Progenitor cell of endocrine pancreas (in vitro differentiated cells): ENCODE measurements at regions not wholly inside any gene's neighbourhood (a gene's known extent, or its start where the extent isn't known, plus 50 kb on each side); places are given as distances from the start of the nearest gene placed in this dataset.
"Not testable (repeated sequence)": the region's sequence is repeated elsewhere in the genome, so short reads cannot be mapped to it uniquely, and the experiment has no call there.

Experiments used
- DNase-seq: peaks from one replicate; pipeline ENCODE4 v3.0.0; 2021; ENCODE audit warnings: low spot score; ENCODE audit not compliant: unreplicated experiment
- H3K27ac Mint-ChIP-seq: 2 replicates; pipeline ENCODE4 v1.8.0; 2021; ENCODE audit warnings: mild to moderate bottlenecking, moderate library complexity, mixed read lengths
- H3K27me3 Mint-ChIP-seq: 2 replicates; pipeline ENCODE4 v1.8.0; 2021; ENCODE audit warnings: mixed read lengths
- H3K36me3 Mint-ChIP-seq: 2 replicates; pipeline ENCODE4 v1.8.0; 2022; ENCODE audit warnings: mixed read lengths; ENCODE audit not compliant: insufficient read depth
- H3K4me1 Mint-ChIP-seq: 2 replicates; pipeline ENCODE4 v1.8.0; 2021; ENCODE audit warnings: low read depth, mixed read lengths
- H3K4me3 Mint-ChIP-seq: 2 replicates; pipeline ENCODE4 v1.8.0; 2021; ENCODE audit warnings: low read depth, mild to moderate bottlenecking, moderate library complexity, mixed read lengths
- H3K9me3 Mint-ChIP-seq: 2 replicates; pipeline ENCODE4 v1.8.0; 2021; ENCODE audit warnings: low read depth, mixed read lengths
- TF ChIP-seq, protein P1 (sequence below): fragments of 200-600 bp; sonication (generic); IDR thresholded peaks from one replicate; pipeline ENCODE4 v1.5.0; 2021; ENCODE audit warnings: antibody characterized with exemption, mild to moderate bottlenecking; ENCODE audit not compliant: unreplicated experiment

DNA sequence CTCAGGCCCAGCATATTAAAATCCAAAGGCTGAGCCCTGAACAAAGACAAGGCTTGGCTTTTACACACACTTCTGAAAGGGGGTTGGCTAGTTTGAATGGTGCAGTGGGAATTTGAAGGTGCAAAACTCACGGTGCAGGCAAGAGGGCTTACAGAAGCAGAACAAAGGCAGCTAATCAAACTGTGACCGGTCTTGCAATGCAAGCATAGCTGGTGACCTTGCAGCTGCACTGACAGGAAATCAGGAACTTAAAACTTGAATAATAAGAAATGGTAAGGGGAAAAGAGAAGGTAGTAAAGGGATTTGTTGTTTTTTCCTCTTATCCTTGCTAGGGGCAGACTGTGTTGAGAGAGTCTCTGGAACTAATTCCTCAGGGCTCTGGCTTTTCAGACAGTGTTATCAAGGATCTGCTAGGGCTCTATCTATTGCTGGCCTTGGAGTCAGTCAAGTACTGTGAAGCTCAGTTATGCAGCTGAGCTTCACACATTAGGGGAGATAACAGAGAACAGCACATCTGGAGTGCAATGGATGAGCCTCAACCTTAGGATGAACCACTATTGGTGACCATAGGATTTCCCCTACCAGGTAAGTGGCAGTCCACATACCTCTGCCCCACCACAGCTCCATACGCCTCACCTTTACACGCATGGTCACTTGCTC, 97.6 kb downstream of the PPIAL4G start:
- Mint-ChIP-seq H3K27me3 (peaks cover 25% of the 10 kb centered on the region), H3K4me1 (peaks cover 5% of the 10 kb centered on the region), H3K27ac (peak overlapping the region; percentile 22), H3K4me3 (no peak overlapping the region), H3K36me3 (no peaks in the 10 kb centered on the region), H3K9me3 (no peaks in the 10 kb centered on the region)
- DNase-seq, result no peak
- TF ChIP-seq, protein P1, sequence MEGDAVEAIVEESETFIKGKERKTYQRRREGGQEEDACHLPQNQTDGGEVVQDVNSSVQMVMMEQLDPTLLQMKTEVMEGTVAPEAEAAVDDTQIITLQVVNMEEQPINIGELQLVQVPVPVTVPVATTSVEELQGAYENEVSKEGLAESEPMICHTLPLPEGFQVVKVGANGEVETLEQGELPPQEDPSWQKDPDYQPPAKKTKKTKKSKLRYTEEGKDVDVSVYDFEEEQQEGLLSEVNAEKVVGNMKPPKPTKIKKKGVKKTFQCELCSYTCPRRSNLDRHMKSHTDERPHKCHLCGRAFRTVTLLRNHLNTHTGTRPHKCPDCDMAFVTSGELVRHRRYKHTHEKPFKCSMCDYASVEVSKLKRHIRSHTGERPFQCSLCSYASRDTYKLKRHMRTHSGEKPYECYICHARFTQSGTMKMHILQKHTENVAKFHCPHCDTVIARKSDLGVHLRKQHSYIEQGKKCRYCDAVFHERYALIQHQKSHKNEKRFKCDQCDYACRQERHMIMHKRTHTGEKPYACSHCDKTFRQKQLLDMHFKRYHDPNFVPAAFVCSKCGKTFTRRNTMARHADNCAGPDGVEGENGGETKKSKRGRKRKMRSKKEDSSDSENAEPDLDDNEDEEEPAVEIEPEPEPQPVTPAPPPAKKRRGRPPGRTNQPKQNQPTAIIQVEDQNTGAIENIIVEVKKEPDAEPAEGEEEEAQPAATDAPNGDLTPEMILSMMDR, result no peak

DNA sequence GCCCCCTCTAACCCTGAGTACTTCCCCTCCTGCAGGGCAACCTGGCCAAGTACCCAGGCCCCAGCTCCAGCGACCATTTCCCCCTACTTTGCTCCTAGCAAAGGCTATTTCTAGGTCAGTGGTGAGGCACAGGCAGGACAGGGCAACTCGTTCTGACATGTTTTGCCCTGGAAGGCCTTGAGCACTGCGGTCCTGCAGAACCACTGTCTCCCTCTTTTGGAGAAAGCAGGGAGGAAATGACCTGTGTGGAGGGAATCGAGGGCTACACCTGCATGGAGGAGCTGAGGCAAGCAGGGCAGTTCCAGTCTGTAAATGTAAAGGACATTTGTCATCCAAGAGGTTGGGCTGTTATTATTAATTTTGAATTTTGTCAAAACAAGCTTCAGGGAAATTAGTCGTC, 99.1 kb downstream of the PPIAL4G start:
- Mint-ChIP-seq H3K27me3 (peaks cover 35% of the 10 kb centered on the region), H3K4me3 (no peak overlapping the region), H3K36me3 (no peaks in the 10 kb centered on the region), H3K27ac (no peak overlapping the region), H3K4me1 (peaks cover 8% of the 10 kb centered on the region), H3K9me3 (no peaks in the 10 kb centered on the region)
- DNase-seq, result no peak
- TF ChIP-seq, protein P1, result no peak

DNA sequence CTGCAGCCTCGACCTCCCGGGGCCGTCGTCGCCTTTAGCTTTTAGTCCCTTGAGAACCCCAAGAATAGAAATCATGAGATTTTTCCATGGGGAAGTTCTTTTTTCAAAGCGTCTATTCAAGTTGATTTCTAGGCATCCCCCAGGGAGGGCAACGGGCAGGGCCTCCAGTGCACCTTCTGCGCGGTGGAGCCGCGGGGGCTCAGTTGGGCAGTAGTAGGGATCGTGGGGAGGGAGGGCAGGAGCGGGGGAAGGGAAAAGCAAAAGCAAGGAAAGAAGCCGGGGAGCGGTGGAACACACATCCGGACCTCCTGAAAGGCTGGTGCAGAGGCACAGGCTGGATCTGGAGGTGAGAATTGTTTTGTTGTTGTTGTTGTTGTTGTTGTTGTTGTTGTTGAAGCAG, 103.4 kb downstream of the PPIAL4G start:
- Mint-ChIP-seq H3K9me3 (no peaks in the 10 kb centered on the region), H3K27ac (no peak overlapping the region), H3K36me3 (no peaks in the 10 kb centered on the region), H3K4me3 (peak overlapping the region; percentile 52), H3K4me1 (peaks cover 3% of the 10 kb centered on the region), H3K27me3 (peaks cover 45% of the 10 kb centered on the region)
- no peak for DNase-seq
- TF ChIP-seq, protein P1, result no peak

DNA sequence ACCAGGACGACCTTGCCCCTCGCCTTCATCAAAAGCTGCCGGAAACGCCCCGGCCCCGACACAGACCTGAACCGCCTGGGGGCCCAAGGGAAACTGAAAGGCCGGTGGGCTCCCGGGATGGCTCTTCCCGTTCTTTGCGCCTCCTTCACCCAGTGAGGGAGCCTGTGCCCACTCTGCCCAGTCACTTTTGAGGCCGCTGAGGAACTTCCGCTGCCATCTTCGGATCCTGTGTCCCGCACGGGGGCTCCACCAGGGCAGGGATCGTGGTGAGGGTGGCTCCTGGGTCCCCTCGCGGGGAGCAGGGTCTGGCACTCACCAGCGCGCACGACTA, 104.0 kb downstream of the PPIAL4G start:
- Mint-ChIP-seq H3K9me3 (no peaks in the 10 kb centered on the region), H3K36me3 (no peaks in the 10 kb centered on the region), H3K27me3 (peaks cover 45% of the 10 kb centered on the region), H3K27ac (no peak overlapping the region), H3K4me1 (peaks cover 3% of the 10 kb centered on the region), H3K4me3 (peak overlapping the region; percentile 52)
- no peak for DNase-seq
- TF ChIP-seq, protein P1, result no peak

DNA sequence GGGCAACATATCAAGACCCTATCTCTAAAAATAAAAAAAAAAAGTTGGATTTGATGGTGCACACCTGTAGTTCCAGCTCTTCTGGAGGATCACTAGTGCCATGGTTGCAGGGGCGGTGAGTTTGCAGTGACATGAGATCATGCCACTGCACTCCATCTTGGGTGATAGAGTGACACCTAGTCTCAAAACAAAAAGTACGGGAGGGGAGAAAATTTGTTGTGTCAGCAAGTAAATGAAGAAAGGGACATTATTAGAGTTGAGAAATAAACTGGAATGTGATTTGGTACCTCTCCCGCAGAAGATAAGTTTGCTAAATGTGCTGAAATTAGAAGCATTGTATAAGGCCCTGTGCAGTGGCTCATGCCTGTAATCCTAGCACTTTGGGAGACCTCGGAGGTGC, 105.1 kb downstream of the PPIAL4G start:
- H3K27me3 Mint-ChIP-seq, result peaks cover 43% of the 10 kb centered on the region
- not testable (repeated sequence) for H3K27ac Mint-ChIP-seq, H3K4me1 Mint-ChIP-seq, DNase-seq, H3K4me3 Mint-ChIP-seq, H3K9me3 Mint-ChIP-seq, H3K36me3 Mint-ChIP-seq

DNA sequence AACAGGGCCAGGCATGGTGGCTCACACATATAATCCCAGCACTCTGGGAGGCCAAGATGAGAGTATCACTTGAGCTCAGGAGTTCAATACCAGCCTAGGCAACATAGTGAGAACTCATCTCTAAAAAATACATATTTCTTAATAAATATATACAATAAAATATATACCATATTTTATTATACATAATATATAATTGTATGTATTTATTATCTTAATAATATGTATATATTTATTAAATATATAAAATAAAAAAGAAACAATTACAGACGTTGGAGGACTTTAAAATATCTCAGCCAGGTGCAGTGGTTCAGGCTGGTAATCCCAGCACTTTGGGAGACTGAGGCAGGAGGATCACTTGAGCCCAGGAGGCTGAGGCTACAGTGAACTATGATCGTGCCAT, 106.1 kb downstream of the PPIAL4G start:
- not testable (repeated sequence) for H3K9me3 Mint-ChIP-seq, DNase-seq, H3K4me1 Mint-ChIP-seq, H3K27ac Mint-ChIP-seq, H3K4me3 Mint-ChIP-seq, H3K36me3 Mint-ChIP-seq
- H3K27me3 Mint-ChIP-seq, result peaks cover 36% of the 10 kb centered on the region
